Endothelial cell of umbilical vein (primary cell): ENCODE measurements at regions not wholly inside any gene's neighbourhood (a gene's known extent, or its start where the extent isn't known, plus 50 kb on each side); places are given as distances from the start of the nearest gene placed in this dataset.

Source experiments
- BruUV-seq: library from RNA; stranded (reverse); fragments of 400-500 nt; replicated peaks from 2 replicates; lab custom pipeline; 2021; lab: Mats Ljungman, UMichigan
- CTCF ChIA-PET: fragments of 300-600, 350-600 bp; sonication (Branson Sonifier 250); formaldehyde crosslinking; loops from one replicate; lab custom pipeline; 2021; ENCODE audit warnings: antibody characterized with exemption, inconsistent platforms; lab: Charles Lee
- POLR2A ChIA-PET: fragments of 300-600, 350-600 bp; sonication (Branson Sonifier 250); formaldehyde crosslinking; loops from one replicate; lab custom pipeline; 2021; ENCODE audit warnings: antibody characterized with exemption, inconsistent platforms; lab: Charles Lee
- DNase-seq: peaks from one replicate; pipeline ENCODE4 v3.0.0-alpha.2; 2011; ENCODE audit warnings: low read depth, low spot score
- FAIRE-seq: peaks from 2 replicates; lab custom pipeline; 2011; peaks lifted over from hg19 to GRCh38; lab: Jason Lieb, UNC
- H2AFZ ChIP-seq: 2 replicates; pipeline ENCODE4 v1.6.0; 2012; ENCODE audit warnings: low read depth, low read length, control low read depth, inconsistent platforms
- H3K27ac ChIP-seq: 2 replicates; pipeline ENCODE4 v1.5.1; 2011; ENCODE audit warnings: low read depth, mild to moderate bottlenecking, control low read depth, low read length, moderate library complexity; ENCODE audit not compliant: insufficient read depth
- H3K27me3 ChIP-seq, 2 experiments: 2 replicates each; pipeline versions ENCODE4 v1.6.0 to v1.6.1; 2011; ENCODE audit warnings: low read length in 2 of 2, mixed read lengths in 1 of 2; ENCODE audit not compliant: control insufficient read depth in 2 of 2, insufficient read depth in 2 of 2
- H3K36me3 ChIP-seq, 2 experiments: 2 replicates in 1 of 2; 3 replicates in 1 of 2; pipeline ENCODE4 v1.5.1; 2011; ENCODE audit warnings: low read length in 2 of 2, mild to moderate bottlenecking in 1 of 2, moderate library complexity in 1 of 2; ENCODE audit not compliant: control insufficient read depth in 2 of 2, insufficient read depth in 2 of 2; ENCODE audit errors: extremely low read depth in 1 of 2
- H3K4me1 ChIP-seq: 3 replicates; pipeline ENCODE4 v1.5.1; 2011; ENCODE audit warnings: mild to moderate bottlenecking, low read length; ENCODE audit not compliant: control insufficient read depth, insufficient read depth; ENCODE audit errors: extremely low read depth
- H3K4me2 ChIP-seq: 2 replicates; pipeline ENCODE4 v1.6.1; 2011; ENCODE audit warnings: low read length, control low read depth, mixed read lengths; ENCODE audit not compliant: insufficient read depth
- H3K4me3 ChIP-seq, 3 experiments: fragments of 200-600 bp in 1 of 3; sonication (generic), shearing (Covaris generic) in 1 of 3; replicated peaks in 1 of 3; 2 replicates each; pipeline ENCODE4 v1.5.1; 2011 to 2016; ENCODE audit warnings: control low read depth in 3 of 3, low read length in 3 of 3, mild to moderate bottlenecking in 2 of 3, inconsistent platforms in 1 of 3, low read depth in 1 of 3, moderate library complexity in 1 of 3; ENCODE audit not compliant: insufficient read depth in 1 of 3
- H3K79me2 ChIP-seq: 2 replicates; pipeline ENCODE4 v1.6.0; 2012; ENCODE audit warnings: low read length, inconsistent platforms; ENCODE audit not compliant: control insufficient read depth, insufficient read depth
- H3K9ac ChIP-seq: replicated peaks from 2 replicates; pipeline ENCODE3; 2011; ENCODE audit warnings: low read length, control low read depth; ENCODE audit not compliant: insufficient read depth; ENCODE audit errors: extremely low read depth
- H3K9me1 ChIP-seq: replicated peaks from 3 replicates; pipeline ENCODE4 v1.6.0; 2011; ENCODE audit warnings: mild to moderate bottlenecking, low read length; ENCODE audit not compliant: control insufficient read depth, insufficient read depth; ENCODE audit errors: extremely low read depth
- H3K9me3 ChIP-seq: replicated peaks from 2 replicates; pipeline ENCODE4 v1.5.1; 2012; ENCODE audit warnings: low read length, inconsistent platforms; ENCODE audit not compliant: control insufficient read depth, insufficient read depth
- H4K20me1 ChIP-seq: replicated peaks from 2 replicates; pipeline ENCODE3; 2011; ENCODE audit warnings: mild to moderate bottlenecking, low read length; ENCODE audit not compliant: control insufficient read depth, insufficient read depth; ENCODE audit errors: extremely low read depth
- EZH2 ChIP-seq: IDR thresholded peaks from 2 replicates; pipeline ENCODE4 v1.6.1; 2012; ENCODE audit warnings: borderline replicate concordance, low read depth, mild to moderate bottlenecking, moderate library complexity, low read length, inconsistent platforms; ENCODE audit not compliant: severe bottlenecking
- GATA2 ChIP-seq: IDR thresholded peaks from 2 replicates; pipeline ENCODE4 v1.7.0; 2011; ENCODE audit warnings: low read depth, mild to moderate bottlenecking, moderate library complexity, mixed read lengths, low read length; ENCODE audit not compliant: insufficient read length, insufficient read depth
- MYC ChIP-seq: IDR thresholded peaks from one replicate; pipeline ENCODE4 v1.6.1; 2011; ENCODE audit warnings: mild to moderate bottlenecking, low read depth, low read length
- POLR2A ChIP-seq: IDR thresholded peaks from 2 replicates; pipeline ENCODE4 v1.6.1; 2012; ENCODE audit warnings: low read depth, mild to moderate bottlenecking, control low read depth, low read length
- POLR2AphosphoS5 ChIP-seq: IDR thresholded peaks from 2 replicates; pipeline ENCODE4 v1.6.1; 2012; ENCODE audit warnings: low read depth, mild to moderate bottlenecking, control low read depth, low read length, moderate library complexity; ENCODE audit not compliant: insufficient read depth
- dilution Hi-C: fragments of 300-500 bp; cut with MboI; formaldehyde crosslinking; loops from one replicate; pipeline ENCODE4 v1.15.0; 2019; ENCODE audit warnings: low sequenced_read_pairs; ENCODE audit not compliant: extremely low pct_ligation_motif_present
- intact Hi-C: fragments of 100-400 bp; cut with micrococcal nuclease; formaldehyde crosslinking; loops from one replicate; pipeline ENCODE4 v1.10.0; 2022
- TF ChIP-seq, protein P1 (sequence below), 2 donors: IDR thresholded peaks; 1 replicate in 1 of 2; 2 replicates in 1 of 2; pipeline ENCODE4 v1.5.1; 2011; ENCODE audit warnings: low read length in 2 of 2, mild to moderate bottlenecking in 2 of 2, moderate library complexity in 2 of 2, control low read depth in 1 of 2, inconsistent platforms in 1 of 2, low read depth in 1 of 2; ENCODE audit not compliant: insufficient read depth in 1 of 2; ENCODE audit errors: extremely low read depth in 1 of 2
- TF ChIP-seq, protein P2 (sequence below): IDR thresholded peaks from 2 replicates; pipeline ENCODE4 v1.6.1; 2011; ENCODE audit not compliant: insufficient read depth, insufficient read length

DNA sequence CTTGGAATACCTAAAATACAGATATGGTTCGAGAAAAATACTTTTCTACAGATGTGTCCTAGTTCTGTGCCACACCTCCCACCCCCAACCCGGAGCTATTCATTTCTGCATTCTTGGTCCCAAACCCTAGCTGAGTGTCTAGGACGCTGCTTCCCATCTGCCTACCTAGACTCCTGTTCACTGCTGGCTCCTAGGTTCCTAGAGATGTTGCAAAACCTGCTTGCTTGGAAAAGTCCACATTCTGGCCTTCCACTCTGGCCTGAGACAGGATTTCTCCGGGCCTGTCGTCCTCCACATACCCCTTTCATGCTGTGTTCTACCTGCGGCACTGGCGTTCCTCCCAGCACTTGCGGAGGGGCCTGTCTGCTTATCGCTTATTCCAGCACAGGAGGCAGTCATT, 165.8 kb upstream of the CTTNBP2NL start:
- Histone ChIP-seq H4K20me1 (no peaks in the 10 kb centered on the region), H3K4me2 (no peak overlapping the region), H3K27ac (no peak overlapping the region), H3K4me3 (no peak overlapping the region), H3K27me3 (no peaks in the 10 kb centered on the region), H3K9ac (no peak overlapping the region), H3K36me3 (no peaks in the 10 kb centered on the region), H2AFZ (no peak overlapping the region), H3K4me1 (no peaks in the 10 kb centered on the region), H3K9me1 (no peaks in the 10 kb centered on the region), H3K9me3 (no peaks in the 10 kb centered on the region), H3K79me2 (no peaks in the 10 kb centered on the region)
- dilution Hi-C loops: no loop called here
- POLR2A ChIA-PET: no interaction called here
- DNase-seq: no peak
- CTCF ChIA-PET: no interaction called here
- intact Hi-C loops: no loop called here
- no TSS peak for BruUV-seq
- TF ChIP-seq POLR2A (no peak), EZH2 (no peak), POLR2AphosphoS5 (no peak), GATA2 (no peak), MYC (no peak)
- TF ChIP-seq, protein P1, sequence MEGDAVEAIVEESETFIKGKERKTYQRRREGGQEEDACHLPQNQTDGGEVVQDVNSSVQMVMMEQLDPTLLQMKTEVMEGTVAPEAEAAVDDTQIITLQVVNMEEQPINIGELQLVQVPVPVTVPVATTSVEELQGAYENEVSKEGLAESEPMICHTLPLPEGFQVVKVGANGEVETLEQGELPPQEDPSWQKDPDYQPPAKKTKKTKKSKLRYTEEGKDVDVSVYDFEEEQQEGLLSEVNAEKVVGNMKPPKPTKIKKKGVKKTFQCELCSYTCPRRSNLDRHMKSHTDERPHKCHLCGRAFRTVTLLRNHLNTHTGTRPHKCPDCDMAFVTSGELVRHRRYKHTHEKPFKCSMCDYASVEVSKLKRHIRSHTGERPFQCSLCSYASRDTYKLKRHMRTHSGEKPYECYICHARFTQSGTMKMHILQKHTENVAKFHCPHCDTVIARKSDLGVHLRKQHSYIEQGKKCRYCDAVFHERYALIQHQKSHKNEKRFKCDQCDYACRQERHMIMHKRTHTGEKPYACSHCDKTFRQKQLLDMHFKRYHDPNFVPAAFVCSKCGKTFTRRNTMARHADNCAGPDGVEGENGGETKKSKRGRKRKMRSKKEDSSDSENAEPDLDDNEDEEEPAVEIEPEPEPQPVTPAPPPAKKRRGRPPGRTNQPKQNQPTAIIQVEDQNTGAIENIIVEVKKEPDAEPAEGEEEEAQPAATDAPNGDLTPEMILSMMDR (IDR thresholded peaks at IDR 0.05; ENCODE audit: extremely low read depth in 1 of 2, insufficient read depth in 1 of 2, low read depth in 1 of 2, low read length in 2 of 2): no peak
- TF ChIP-seq, protein P2, sequence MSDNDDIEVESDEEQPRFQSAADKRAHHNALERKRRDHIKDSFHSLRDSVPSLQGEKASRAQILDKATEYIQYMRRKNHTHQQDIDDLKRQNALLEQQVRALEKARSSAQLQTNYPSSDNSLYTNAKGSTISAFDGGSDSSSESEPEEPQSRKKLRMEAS: no peak
- no peak for FAIRE-seq
